ENCODE measurements at regions not wholly inside any gene's neighbourhood (a gene's known extent, or its start where the extent isn't known, plus 50 kb on each side); places are given as distances from the start of the nearest gene placed in this dataset.

DNA sequence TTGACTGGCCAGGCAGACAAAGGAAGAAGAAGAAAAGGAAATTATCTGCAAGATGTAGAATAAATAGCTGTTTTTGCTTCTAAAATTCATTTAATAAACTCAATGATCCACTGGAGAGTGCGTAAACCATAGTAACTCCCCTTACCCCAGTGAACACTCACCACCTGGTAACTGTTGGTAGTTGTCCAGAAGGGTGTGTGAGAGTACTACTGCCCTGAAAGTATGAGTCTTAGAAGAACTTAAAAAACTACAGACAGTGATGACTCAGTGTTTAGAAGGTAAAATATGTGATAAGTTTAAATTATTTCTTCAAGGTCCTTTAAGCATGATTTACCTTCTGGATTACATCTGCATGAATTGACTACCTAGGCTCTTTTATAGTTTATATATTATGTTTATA, 53.0 kb upstream of the SEMA3A start:
- TF ChIP-seq EP300 (IDR thresholded peaks at IDR 0.05) (no peak), POLR2A (IDR thresholded peaks at IDR 0.05) (no peak), POLR2AphosphoS5 (IDR thresholded peaks at IDR 0.05) (no peak)
- TF ChIP-seq, protein P1, sequence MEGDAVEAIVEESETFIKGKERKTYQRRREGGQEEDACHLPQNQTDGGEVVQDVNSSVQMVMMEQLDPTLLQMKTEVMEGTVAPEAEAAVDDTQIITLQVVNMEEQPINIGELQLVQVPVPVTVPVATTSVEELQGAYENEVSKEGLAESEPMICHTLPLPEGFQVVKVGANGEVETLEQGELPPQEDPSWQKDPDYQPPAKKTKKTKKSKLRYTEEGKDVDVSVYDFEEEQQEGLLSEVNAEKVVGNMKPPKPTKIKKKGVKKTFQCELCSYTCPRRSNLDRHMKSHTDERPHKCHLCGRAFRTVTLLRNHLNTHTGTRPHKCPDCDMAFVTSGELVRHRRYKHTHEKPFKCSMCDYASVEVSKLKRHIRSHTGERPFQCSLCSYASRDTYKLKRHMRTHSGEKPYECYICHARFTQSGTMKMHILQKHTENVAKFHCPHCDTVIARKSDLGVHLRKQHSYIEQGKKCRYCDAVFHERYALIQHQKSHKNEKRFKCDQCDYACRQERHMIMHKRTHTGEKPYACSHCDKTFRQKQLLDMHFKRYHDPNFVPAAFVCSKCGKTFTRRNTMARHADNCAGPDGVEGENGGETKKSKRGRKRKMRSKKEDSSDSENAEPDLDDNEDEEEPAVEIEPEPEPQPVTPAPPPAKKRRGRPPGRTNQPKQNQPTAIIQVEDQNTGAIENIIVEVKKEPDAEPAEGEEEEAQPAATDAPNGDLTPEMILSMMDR (IDR thresholded peaks at IDR 0.05), result no peak
